MM.1S (cell line): ENCODE measurements at regions not wholly inside any gene's neighbourhood (a gene's known extent, or its start where the extent isn't known, plus 50 kb on each side); places are given as distances from the start of the nearest gene placed in this dataset.
"Not testable (repeated sequence)": the region's sequence is repeated elsewhere in the genome, so short reads cannot be mapped to it uniquely, and the experiment has no call there.

ENCODE experiments used
- DNase-seq: peaks from one replicate; pipeline ENCODE4 v3.0.0-alpha.2; 2015
- H2AFZ ChIP-seq: fragments of 300-600 bp; sonication (generic); 2 replicates; pipeline ENCODE4 v1.6.0; 2016; ENCODE audit warnings: antibody characterized with exemption, low read length
- H3F3A ChIP-seq: fragments of 300-600 bp; sonication (generic); 2 replicates; pipeline ENCODE4 v1.6.1; 2016; ENCODE audit warnings: mild to moderate bottlenecking, antibody characterized with exemption, low read length, moderate library complexity, mixed read lengths; ENCODE audit not compliant: insufficient read depth
- H3K27ac ChIP-seq: fragments of 300-600 bp; sonication (generic); 2 replicates; pipeline ENCODE4 v1.5.1; 2016; ENCODE audit warnings: mild to moderate bottlenecking, low read length
- H3K27me3 ChIP-seq: fragments of 300-600 bp; sonication (generic); replicated peaks from 2 replicates; pipeline ENCODE4 v1.6.0; 2016; ENCODE audit warnings: low read length; ENCODE audit not compliant: insufficient read depth
- H3K36me3 ChIP-seq: fragments of 300-600 bp; sonication (generic); replicated peaks from 2 replicates; pipeline ENCODE4 v1.6.1; 2016; ENCODE audit warnings: mild to moderate bottlenecking, low read length, mixed read lengths; ENCODE audit not compliant: insufficient read depth
- H3K4me1 ChIP-seq: fragments of 300-600 bp; sonication (generic); 2 replicates; pipeline ENCODE4 v1.6.1; 2016; ENCODE audit warnings: low read length, mixed read lengths
- H3K4me2 ChIP-seq: fragments of 300-600 bp; sonication (generic); 2 replicates; pipeline ENCODE4 v1.6.0; 2016; ENCODE audit warnings: low read depth, low read length
- H3K4me3 ChIP-seq: fragments of 300-600 bp; sonication (generic); 2 replicates; pipeline ENCODE4 v1.5.1; 2016; ENCODE audit warnings: low read length, mixed read lengths
- H3K79me2 ChIP-seq: fragments of 300-600 bp; sonication (generic); 2 replicates; pipeline ENCODE4 v1.6.1; 2016; ENCODE audit warnings: mixed run types, low read length, mixed read lengths
- H3K9ac ChIP-seq: fragments of 300-600 bp; sonication (generic); 2 replicates; pipeline ENCODE4 v1.6.1; 2016; ENCODE audit warnings: low read length, mixed read lengths
- H3K9me2 ChIP-seq: fragments of 300-600 bp; sonication (generic); replicated peaks from 2 replicates; pipeline ENCODE4 v1.6.1; 2016; ENCODE audit warnings: mild to moderate bottlenecking, low read length, mixed read lengths; ENCODE audit not compliant: insufficient read depth
- H3K9me3 ChIP-seq: fragments of 300-600 bp; sonication (generic); replicated peaks from 2 replicates; pipeline ENCODE4 v1.6.1; 2016; ENCODE audit warnings: mild to moderate bottlenecking, low read length, mixed read lengths; ENCODE audit not compliant: insufficient read depth
- H4K20me1 ChIP-seq: fragments of 300-600 bp; sonication (generic); 2 replicates; pipeline ENCODE4 v1.6.1; 2016; ENCODE audit warnings: mild to moderate bottlenecking, low read length, moderate library complexity, mixed read lengths; ENCODE audit not compliant: insufficient read depth

- H3K27ac ChIP-seq, DNase-seq, H3K4me3 ChIP-seq, H2AFZ ChIP-seq, H3K27me3 ChIP-seq, H3K9me2 ChIP-seq, H3F3A ChIP-seq, H4K20me1 ChIP-seq, H3K4me1 ChIP-seq, H3K9me3 ChIP-seq, H3K36me3 ChIP-seq, H3K79me2 ChIP-seq, H3K4me2 ChIP-seq, H3K9ac ChIP-seq: not testable (repeated sequence)
Measured at GRCh38 chr16:88165040-88165544, 213.9 kb downstream of the BANP start.

DNA sequence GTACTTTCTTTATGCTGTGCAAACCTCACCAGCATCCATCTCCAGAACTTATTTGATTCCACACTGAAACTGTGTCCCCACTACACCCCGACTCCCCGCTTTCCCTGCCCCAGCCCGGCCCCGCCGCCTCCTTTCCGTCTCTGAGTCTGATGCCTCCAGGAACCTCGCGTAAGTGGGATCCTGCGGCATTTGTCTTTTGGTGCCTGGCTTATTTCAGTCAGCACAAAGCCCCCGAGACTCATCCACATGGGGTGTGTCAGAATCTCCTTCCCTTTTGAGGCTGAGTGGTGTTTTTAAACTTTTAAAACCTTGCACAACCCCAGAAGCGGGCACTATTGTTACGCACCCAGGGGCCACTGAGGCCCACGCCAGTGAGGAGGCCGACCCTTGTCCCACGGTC, 214.4 kb downstream of the BANP start:
- H3K36me3 ChIP-seq, H4K20me1 ChIP-seq, H3K9ac ChIP-seq, DNase-seq, H3K4me1 ChIP-seq, H3K4me2 ChIP-seq, H3K79me2 ChIP-seq, H3K27me3 ChIP-seq, H2AFZ ChIP-seq, H3F3A ChIP-seq, H3K9me2 ChIP-seq, H3K27ac ChIP-seq, H3K9me3 ChIP-seq, H3K4me3 ChIP-seq: not testable (repeated sequence)

DNA sequence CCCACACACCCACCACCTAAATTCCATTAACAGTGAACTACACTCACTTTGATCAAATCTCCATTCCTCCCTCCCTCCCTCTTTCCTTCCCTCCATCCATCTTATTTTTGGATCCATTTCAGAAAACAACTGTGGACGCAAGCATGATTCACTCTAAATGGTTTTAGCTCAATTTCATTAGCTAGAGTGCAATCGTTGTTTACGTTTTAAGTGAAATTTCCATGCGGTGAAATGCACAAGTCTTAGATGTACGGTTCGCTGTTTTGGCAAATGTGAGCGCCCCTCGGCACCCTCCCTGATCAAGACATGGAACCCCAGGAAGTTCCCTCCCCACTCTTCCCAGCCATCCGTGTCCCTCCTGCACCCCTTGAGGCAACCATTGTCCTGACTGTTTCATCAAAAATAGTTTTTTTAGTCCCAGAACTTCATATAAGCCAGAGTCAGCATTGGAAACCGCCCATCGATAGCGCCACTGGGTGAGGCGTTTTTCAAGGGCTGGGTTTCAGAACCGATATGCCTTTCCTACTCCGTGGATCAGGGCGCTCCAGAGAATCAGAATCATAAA, 215.1 kb downstream of the BANP start:
- not testable (repeated sequence) for H3K27ac ChIP-seq, H3K36me3 ChIP-seq, H3K9me3 ChIP-seq, H4K20me1 ChIP-seq, H3K4me2 ChIP-seq, H3F3A ChIP-seq, H3K79me2 ChIP-seq, H2AFZ ChIP-seq, H3K9ac ChIP-seq, H3K9me2 ChIP-seq, DNase-seq, H3K4me3 ChIP-seq, H3K4me1 ChIP-seq, H3K27me3 ChIP-seq

- H3K4me3 ChIP-seq, H3K9me3 ChIP-seq, H2AFZ ChIP-seq, H3K9ac ChIP-seq, H3K79me2 ChIP-seq, H3K27ac ChIP-seq, DNase-seq, H3F3A ChIP-seq, H3K4me1 ChIP-seq, H3K4me2 ChIP-seq, H3K9me2 ChIP-seq, H3K36me3 ChIP-seq, H4K20me1 ChIP-seq, H3K27me3 ChIP-seq: not testable (repeated sequence)
Measured at GRCh38 chr16:88167798-88168556, 214.8 kb upstream of the ZNF469 start.

DNA sequence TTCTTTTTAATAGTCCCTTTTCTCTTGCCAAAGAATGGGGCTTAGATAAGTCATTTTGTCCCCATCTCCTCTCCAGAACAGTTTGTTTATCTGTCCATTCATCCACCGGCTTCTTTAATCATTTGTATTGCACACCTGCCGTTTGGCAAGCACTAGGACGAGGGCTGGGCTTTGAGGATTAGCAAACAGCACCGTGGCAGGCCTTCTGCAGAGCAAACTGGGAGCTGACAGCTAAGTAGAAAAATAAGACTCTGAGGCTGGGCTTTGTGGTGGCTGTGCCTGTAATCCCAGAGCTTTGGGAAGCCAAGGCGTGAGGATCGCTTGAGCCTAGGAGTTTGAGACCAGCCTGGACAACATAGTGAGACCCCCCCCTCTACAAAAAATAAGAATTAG, 214.2 kb upstream of the ZNF469 start:
- H3K4me2 ChIP-seq: not testable (repeated sequence)

DNA sequence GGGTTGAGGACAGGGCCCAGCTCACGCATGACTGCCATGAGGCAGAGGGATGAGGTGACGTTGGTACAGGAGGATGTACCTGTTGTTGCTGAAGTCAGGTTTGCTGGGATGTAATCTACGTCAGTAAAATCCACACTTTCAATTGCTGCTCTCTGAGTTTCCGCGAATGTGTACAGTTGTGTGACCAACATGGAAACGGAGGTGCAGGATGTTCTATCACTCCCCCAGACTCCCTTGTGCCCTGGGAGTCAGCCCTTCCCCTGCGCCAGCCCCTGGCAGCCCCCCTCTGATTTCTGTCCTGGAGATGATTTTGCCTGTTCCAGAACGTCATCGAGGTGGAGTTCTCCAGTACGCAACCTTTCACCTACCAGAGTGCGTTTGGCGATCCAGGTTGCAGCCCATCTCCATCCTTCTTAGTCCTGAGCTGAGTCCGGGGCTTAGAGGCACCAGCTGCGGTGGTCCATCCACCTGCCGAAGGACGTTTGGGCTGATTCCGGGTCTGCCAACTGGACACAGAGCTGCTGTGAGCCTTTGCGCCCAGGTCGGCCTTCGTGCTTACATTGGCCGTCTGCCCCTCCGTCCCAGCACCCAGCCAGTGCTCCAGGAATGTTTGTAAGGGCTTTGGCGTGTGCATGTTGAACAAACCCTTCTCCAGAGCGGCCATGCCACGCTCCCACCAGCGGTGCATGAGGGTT, 213.5 kb upstream of the ZNF469 start:
- not testable (repeated sequence) for H3K9me2 ChIP-seq, H4K20me1 ChIP-seq, H3K27me3 ChIP-seq, H3K9me3 ChIP-seq, H3K4me3 ChIP-seq, H3K27ac ChIP-seq, H2AFZ ChIP-seq, H3F3A ChIP-seq, H3K4me1 ChIP-seq, H3K9ac ChIP-seq, DNase-seq, H3K36me3 ChIP-seq, H3K4me2 ChIP-seq, H3K79me2 ChIP-seq

More for the DNA sequence above, 214.2 kb upstream of the ZNF469 start:
- H2AFZ ChIP-seq, H3F3A ChIP-seq, H3K9me2 ChIP-seq, H3K9me3 ChIP-seq, H3K4me1 ChIP-seq, H3K27me3 ChIP-seq, DNase-seq, H3K79me2 ChIP-seq, H3K9ac ChIP-seq, H3K27ac ChIP-seq, H3K4me3 ChIP-seq, H3K36me3 ChIP-seq, H4K20me1 ChIP-seq: not testable (repeated sequence)

DNA sequence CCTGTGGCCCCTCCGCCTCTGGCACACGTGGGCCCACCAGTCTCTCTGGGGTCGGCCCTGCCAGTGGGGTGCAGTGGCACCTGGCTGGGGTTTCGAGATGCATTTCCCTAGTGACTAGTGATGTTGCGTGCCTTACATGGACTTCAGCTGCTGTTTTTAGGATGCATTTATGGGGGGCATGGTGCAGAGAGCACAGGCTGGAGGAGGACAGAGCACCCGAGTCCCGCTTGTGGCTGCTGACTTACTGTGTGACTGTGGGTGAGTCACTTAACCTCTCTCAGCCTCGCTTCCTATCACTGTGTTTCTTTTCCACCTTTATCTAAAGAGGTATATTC, 213.0 kb upstream of the ZNF469 start:
- not testable (repeated sequence) for H3K79me2 ChIP-seq, H3K4me1 ChIP-seq, DNase-seq, H2AFZ ChIP-seq, H3K9me3 ChIP-seq, H3K9ac ChIP-seq, H3K4me2 ChIP-seq, H3K4me3 ChIP-seq, H4K20me1 ChIP-seq, H3K9me2 ChIP-seq, H3K27me3 ChIP-seq, H3F3A ChIP-seq, H3K36me3 ChIP-seq, H3K27ac ChIP-seq
